NCI-H1048 (cell line): ENCODE measurements at regions not wholly inside any gene's neighbourhood (a gene's known extent, or its start where the extent isn't known, plus 50 kb on each side); places are given as distances from the start of the nearest gene placed in this dataset.

Experiments
- DNase-seq: peaks from one replicate; lab custom pipeline; 2025; lab: John Stamatoyannopoulos, UW

DNA sequence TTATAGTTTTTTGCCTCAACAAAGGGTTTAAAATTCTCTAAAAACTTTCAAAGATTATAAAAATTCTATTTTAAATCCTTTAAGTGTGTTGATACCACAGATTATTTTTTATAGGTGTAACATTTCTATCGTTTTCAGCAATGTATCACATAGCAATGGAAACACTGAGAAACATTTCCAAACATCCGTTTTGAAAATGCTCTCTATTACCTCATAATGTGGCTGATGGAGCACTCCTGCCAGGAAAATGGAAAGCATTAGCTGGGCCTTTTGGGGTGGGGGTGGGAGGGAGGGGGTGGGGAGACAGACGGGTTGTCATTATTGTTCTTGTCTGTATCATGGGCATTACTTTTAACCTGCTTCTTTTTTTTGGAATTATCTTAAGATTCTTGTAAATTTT lies 516.5 kb downstream of the ACTL7B start:
- no peak for DNase-seq

- no peak for DNase-seq
These were observed 519.2 kb downstream of the ACTL7B start for GRCh38 chr9:108336575-108336974.

DNA sequence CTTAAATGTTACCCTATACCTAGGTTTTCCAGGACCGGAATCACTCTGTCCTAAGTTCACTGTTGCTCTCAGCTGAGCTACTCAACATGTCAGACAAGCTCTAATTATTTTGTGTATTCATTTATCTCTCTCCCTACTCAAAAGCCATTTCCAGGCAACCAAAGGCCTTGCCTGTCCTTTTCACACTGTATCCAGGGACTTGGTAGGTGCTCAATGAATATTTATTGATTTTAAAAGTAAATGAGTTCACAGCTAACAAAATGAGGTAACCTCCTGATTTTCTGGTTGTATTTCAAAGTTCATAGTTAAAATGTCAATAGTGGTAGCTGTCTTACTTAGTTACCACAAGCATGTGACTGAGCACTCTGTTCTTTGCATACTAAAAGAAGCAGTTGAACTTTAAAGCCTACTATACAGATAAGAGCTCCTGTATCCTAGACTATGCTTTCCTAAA lies 522.2 kb downstream of the ACTL7B start:
- DNase-seq: no peak

GRCh38 chr9:108331596-108331995 lies 524.2 kb downstream of the ACTL7B start:
- DNase-seq: no peak

GRCh38 chr9:108325406-108325805 lies 530.4 kb downstream of the ACTL7B start:
- no peak for DNase-seq

DNA sequence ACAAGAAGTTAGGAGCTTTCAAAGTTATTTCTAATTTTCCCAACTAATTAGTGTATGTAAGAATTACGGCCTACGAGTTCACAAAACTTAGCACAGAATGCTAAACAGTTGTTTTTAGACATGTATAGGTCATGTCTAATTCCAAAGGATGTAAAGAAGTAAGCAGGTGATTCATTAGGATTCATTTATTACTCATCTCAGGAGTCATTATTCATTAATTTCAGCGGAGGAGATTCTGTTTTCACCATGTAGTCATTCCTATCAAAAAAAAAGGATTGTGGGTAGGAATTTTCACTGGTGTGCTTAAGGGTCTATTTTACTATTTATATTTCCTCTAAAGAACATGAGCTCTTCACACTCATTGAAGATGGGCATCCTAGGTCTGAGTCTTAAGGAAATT lies 532.2 kb downstream of the ACTL7B start:
- DNase-seq: no peak

DNA sequence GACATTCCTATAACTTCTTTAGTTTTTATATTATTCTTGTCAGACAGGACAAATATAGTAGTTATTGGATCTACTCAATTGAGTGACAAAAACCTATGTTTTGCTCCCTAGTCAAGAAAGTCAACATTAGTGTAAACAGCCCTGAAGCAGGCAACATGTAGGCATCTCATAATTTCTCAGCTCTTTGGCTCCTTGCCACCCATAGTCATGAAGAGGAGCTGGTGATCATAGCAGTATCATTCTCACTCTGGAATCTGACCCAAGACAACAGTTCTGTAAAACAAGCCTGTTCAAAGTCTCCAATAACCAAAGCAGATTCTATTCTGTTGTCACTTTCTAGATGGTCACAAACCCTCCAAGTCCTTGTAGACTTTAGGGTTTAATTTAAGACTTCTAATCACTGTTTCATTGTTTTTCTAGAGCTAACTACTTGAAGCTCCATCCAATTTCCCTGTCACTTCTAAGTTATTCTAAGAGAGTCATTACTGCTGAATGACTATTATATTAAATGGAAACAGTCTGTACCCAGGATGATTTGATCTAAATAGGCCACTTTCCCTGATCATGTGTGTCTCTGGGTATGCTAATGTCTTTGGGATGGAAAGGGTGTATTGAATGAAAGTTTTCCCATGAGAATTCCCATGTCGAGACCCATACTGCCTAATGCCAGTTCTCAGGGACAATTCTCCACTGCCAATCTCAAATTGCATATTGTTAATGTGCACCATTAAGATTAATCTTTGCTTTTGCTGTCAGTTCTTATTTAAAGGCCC lies 533.3 kb downstream of the ACTL7B start:
- no peak for DNase-seq

DNA sequence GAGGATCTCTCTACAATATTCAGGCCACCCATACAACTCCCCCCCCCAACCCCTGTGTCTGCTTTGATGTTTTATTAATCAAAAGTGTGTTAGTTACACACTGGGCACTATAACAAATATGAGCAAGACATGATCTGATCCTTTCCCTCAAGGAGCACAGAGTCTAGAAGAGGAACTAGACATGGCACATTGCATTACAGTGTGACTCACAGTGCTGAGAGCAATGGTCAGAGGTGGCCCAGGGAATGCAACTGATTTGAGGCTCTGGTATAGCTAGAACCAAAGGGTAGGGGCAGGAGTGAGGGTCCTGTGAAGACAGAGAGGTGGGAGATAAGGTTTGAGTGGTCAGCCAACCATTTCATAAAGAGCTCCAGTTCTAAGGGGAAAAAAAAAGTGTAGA lies 539.2 kb downstream of the ACTL7B start:
- no peak for DNase-seq

GRCh38 chr9:108316066-108316465 lies 539.7 kb downstream of the ACTL7B start:
- DNase-seq: no peak

DNA sequence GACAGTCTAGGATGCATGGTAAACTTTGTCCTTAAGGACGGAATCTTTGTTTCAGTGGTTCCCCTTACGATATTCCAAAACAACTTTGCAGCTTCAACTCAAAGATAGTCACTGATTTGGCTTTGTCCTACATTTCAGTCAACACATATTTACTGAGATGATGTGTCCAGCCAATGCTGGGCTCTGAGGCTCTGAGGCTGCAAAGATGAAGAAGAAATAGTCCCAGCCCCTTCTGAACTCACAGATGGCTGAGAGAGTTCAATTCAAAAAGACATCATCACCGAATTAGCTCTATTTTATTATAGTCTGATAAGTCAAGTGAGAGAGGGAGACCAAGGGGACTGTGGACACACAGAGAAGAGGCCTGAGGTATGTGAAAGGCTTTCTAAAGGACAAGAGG lies 544.0 kb downstream of the ACTL7B start:
- DNase-seq: no peak

DNA sequence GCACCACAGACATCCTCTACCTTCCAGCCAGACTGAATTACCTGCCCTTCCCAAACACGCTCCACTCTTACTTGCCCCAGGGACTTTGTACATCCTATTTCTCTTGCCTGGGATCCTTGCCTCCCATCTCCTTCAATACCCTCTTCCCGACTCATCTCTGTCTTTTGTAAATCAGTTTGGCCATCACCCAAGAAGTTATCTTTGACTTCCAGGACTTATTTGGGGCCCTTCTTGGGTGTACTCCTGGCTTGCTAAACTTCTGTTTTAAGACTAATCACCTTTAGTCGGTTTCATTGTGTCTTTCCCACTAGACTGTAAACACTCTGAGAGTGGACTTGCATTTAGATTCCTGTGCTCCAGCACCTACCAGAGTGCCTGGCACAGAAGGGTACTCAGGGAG lies 545.6 kb downstream of the ACTL7B start:
- DNase-seq: no peak

DNA sequence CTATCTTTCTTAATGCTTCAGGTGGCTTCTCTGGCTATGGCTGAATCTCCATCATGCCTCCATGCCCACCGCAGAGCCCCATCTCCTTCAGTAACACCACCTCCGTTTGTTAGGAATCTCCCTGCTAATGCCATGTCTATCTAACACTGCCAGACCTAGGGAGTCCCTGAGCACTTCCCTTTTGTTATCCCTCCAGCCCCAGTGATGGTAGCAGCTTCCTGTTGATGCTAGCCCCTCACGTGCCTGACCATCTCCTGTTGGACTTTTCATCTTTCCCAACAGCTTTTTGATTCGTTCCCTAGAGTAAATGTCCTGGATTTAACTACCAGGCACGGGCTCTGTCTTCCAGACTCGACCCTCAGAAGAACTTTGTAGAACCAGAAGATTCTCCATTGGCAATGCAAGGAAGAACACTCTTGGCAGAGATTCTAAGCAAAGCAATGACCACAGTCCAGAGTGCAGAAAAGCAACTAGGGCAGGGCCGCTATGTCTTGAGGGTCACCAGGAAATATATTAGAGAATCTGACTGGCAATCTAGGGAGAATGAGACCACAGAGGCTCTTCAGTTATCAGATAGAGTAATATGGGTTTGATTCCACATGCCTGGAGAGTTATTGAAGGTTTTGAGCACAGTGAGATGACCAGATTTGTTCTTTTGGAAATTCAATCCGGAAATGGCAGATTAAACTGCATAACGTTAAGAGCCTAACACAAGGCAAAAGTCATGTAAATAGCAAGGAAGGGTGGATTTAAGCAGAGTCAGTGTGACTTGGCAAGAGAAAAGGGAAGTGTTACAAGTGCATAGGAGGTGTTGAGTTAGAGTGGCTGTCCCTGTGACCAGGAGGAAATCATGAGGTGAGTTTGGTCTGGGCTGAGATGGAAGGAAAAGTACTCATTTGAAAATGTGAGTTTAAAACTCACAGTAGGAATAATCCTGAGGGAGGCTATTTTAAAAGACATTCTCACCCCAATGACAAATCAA lies 555.2 kb downstream of the ACTL7B start:
- no peak for DNase-seq

GRCh38 chr9:108297073-108297472 lies 558.7 kb downstream of the ACTL7B start:
- DNase-seq: no peak

DNA sequence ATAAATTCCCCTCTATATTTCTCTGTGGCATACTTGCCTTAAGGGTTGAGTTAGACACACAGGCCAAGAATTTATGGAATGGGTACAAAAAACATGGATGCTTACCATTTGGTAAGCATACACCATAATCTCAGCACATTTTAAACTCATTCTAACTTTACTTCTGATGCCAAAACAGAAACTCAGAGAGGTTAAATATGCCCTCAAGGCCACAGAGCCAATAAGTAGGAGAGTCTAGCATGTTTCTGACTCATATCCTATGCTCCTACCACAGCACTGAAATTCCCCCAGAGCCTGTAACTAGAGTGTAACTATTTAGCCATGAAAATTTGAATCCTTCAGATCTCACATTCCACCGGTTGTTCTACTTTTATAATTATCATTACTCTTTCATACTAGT lies 559.7 kb downstream of the ACTL7B start:
- DNase-seq: no peak

GRCh38 chr9:108291586-108291932 lies 564.2 kb downstream of the ACTL7B start:
- DNase-seq: no peak

DNA sequence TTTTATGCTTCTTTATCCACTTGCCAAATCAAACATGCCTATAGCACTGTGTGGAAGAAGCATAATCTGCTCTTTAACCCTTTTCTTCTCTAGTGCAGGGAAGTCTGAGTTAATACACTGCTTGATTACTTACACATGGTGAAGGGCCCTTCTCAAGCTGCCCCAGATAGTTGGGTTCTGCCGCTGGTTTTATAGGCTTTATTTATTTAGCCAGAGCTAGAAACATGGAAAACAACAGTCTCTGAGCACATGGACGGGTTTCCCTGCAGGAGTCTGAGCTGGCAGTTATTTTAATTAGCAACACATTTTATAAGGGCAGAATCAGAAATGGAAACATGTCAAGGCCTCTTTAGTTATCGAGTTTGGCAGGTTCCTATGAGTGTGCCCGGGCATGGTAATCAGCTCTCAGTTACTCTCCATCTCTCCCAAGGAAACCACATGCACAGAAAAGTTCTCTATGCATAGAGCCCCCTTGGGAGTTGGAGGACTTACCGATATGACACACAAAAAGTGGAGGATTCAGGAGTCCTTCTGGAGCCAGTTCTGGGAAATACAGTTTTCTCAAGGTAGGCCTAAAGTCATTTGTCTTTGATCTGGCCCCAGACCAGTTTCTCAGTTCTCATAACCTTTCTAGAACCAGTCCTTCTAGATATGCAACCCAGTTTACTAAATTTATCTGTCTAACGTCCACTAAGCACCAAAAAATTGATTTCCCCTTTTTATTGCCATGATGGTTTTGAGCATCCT lies 564.8 kb downstream of the ACTL7B start:
- no peak for DNase-seq

GRCh38 chr9:108286638-108287206 lies 569.1 kb downstream of the ACTL7B start:
- DNase-seq: no peak

DNA sequence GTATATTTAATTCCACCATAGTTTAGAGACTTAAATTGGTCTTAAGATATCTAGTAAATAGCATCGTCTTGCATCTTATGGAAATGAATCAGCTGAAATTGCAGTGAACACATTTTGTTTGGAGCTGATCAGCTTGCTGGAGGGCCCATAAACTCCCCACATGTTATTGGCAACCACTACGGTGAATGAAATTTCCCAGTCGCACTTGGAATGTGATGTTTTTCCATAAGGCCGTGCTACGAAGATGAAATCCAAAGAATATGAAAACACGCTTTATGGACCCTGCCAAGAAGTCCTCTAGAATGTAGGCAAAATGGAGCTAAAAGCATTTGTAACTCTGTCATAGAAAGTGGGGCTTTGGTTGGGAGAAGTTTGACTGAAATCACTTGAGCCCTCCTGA lies 572.1 kb downstream of the ACTL7B start:
- DNase-seq: no peak

- no peak for DNase-seq
These were observed 572.9 kb downstream of the ACTL7B start for GRCh38 chr9:108282872-108283271.

DNA sequence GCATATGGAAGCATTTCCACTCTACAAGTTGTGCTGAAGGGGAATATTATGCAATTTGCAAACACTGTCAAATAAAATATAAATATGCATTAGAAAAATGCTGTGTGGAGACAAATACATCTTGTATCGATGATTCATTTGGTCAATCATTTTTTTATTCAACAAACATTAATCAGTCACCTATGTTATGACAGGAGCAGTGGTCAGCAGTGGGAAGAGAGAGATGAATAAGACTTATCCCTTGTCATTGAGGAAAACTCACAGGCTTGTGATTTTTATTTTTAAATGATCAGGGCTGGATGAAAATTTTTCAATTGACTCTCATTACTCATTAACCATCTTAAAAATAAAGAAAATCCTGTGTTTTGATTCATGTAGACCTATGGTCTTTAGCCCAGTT lies 574.1 kb downstream of the ACTL7B start:
- DNase-seq: no peak

GRCh38 chr9:108278341-108278740 lies 577.4 kb downstream of the ACTL7B start:
- DNase-seq: no peak

DNA sequence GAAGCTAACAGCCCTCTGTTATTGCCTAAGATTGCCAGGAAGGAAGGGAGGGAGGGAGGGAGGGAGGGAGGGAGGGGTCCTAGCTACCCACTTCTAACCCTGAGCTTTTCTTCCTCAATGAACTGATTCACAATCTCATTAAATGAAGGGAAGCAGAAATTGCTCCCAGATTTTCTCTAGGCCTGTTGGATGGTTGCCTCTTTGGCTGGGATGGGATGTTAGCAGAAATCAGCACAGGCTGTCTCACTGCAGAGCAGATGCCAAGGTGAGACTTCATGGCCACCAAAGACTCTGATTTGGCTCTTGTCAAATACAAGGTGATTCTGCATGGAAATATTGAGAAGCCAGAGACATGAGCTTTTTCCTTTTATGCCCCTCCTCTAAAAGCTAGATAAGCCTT lies 578.6 kb downstream of the ACTL7B start:
- DNase-seq: no peak
